Stimulated activated CD4-positive, alpha-beta T cell treated with anti-CD3 and anti-CD28 coated beads, Interleukin-4, amount 100 ng/mL, for 48 hours (primary cell): ENCODE measurements at regions not wholly inside any gene's neighbourhood (a gene's known extent, or its start where the extent isn't known, plus 50 kb on each side); places are given as distances from the start of the nearest gene placed in this dataset.
A peak's percentile ranks its signal among the peaks of the same experiment; 100 is the strongest.

Experiments used
- DNase-seq, 2 donors: peaks; one replicate each; pipeline ENCODE4 v3.0.0-alpha.2; 2020; ENCODE audit warnings: low read depth in 2 of 2

GRCh38 chr12:124504273-124505000, 63.0 kb downstream of the NCOR2 start:
- DNase-seq, result no peak

- DNase-seq, result no peak
Observed at GRCh38 chr12:124503305-124503704, 64.1 kb downstream of the NCOR2 start.

DNA sequence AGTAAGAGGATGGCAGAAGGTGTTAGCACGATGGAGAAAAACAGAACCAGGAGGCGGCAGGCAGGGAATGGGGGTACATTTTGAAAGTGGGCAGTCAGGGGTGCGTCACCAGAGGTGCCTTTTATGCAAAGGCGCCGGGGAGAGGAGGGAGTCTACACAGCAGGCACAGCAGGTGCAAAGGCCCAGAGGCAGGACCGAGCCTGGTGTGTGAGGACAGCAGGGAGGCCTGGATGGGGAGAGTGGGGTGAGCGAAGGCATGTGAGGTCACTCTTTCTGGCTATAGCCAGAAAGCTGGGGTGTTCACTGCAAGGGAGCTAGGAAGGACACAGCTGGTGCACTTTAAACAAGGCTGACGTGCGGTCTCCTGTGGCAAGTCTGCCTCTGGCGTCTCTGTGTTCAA, 65.0 kb downstream of the NCOR2 start:
- no peak for DNase-seq

GRCh38 chr12:124501827-124502226, 65.6 kb downstream of the NCOR2 start:
- no peak for DNase-seq

- DNase-seq, result no peak
Observed at GRCh38 chr12:124501112-124501561, 66.3 kb downstream of the NCOR2 start.

DNA sequence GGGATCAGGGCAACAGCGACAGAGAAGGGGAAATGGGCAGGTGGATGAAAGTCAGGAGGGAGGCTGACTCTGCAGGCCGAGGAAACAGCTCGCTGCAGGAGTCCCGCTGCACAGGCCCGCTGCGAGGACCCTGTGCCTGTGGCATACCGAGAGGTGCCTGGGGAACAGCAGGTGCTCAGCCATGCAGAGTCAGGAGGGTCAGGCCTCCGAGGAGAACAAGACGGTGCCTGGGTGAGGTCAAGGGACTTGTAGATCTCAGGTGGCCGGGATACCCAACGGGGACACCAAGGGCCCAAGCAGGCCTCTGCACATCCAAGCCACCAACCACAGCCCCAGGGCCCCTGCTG, 67.5 kb downstream of the NCOR2 start:
- DNase-seq, result no peak

- no peak for DNase-seq
Observed at GRCh38 chr12:124499190-124499753, 68.1 kb downstream of the NCOR2 start.

DNA sequence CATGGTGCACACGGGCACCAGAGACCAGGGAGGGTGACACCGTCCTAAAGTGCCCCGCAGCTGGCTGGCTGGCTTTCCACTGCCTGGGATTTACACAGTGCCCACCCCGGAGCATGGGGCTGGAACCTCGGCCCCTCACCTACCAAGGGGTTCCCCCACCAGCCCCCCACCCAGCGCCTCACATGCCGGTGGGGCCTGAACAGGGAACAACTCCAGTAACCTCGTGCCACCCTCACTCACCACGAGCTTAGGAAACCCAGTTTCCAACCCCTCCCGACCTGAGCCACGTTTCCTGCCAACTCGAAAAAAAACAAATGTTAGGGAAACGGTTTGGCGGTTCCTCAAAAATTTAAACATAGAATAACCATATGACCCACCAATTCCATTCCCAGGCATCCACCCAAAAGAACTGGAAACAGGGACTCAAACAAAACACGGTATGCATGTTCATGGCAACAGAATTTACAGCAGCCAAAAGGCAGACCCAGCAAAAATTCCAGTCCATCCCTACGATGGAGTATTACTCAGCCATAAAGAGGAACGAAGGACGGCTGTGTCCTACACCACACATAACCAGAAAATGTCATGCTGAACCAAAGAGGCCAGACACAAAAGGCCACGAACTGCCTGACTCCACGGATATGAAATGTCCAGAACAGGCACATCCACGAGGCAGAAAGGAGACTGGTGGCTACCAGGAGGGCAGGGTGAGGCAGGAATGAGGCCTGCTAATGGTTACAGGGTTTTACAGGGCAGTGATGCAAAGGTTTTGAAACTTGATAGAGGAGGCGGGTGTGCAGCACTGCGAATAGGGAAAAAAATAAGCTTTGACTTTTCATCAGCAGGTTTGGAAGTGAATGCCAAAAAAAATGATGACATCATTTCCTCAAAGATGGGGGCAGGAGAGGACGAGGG, 68.9 kb downstream of the NCOR2 start:
- DNase-seq, result no peak

- DNase-seq, result no peak
Observed at GRCh38 chr12:124497658-124498057, 69.8 kb downstream of the NCOR2 start.

DNA sequence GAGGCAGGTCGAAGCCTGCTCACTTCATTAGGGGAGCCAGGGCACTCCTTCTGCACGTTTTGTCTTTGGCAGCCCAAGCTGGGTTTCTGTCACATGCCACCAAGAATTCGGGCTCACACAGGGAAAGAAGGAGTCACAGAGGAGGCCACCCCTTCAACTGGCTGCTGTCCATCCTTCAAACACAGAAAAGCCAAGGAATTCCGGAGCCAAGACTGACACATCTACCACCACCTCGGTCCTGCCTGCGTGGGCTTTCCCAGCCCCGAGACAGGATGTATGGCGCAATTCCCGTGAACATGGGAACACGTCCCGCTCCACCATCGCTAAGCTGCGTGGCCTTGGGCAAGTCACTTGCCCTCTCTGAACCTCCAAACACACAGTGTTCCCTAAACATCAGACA, 70.4 kb downstream of the NCOR2 start:
- DNase-seq, result no peak

- no peak for DNase-seq
Observed at GRCh38 chr12:124496584-124496983, 70.8 kb downstream of the NCOR2 start.

DNA sequence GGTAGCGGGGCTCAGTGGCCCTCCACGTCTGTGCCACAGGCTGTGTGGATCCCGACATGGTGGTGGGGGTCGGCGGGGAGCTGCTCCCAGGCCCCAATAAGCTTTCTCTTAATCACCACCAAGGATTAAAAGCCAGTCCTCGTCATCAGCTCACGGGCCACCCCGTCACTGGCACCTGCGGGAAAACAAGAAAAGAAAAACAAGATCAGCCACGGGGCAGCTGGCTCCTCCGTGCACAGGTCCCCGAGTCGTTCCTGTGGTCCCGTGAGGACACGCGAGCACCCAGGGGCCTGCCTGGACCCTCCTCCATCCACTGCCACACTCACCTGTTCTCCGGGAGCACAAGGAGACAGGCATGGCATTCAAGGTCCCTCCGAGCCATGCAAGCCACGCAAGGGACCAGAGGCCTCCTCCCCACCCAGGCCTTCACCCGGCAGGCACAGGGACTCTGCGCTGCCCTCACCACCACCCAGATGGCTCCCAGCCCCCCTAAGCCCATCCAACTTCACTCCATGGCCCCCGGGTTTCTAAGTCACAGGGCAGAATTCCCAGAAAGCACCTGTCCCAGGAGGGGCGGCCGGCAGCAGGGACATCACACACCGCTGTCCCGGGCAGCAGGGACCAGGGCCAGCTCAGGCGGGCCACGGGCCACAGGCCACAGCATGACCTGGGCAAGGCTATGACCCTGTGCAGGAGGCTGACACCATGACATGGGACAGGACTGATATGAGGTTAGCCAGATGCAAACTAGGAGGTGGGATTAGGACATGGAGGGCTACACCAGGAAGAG, 72.0 kb downstream of the NCOR2 start:
- no peak for DNase-seq

- no peak for DNase-seq
Observed at GRCh38 chr12:124494751-124495129, 72.7 kb downstream of the NCOR2 start.

DNA sequence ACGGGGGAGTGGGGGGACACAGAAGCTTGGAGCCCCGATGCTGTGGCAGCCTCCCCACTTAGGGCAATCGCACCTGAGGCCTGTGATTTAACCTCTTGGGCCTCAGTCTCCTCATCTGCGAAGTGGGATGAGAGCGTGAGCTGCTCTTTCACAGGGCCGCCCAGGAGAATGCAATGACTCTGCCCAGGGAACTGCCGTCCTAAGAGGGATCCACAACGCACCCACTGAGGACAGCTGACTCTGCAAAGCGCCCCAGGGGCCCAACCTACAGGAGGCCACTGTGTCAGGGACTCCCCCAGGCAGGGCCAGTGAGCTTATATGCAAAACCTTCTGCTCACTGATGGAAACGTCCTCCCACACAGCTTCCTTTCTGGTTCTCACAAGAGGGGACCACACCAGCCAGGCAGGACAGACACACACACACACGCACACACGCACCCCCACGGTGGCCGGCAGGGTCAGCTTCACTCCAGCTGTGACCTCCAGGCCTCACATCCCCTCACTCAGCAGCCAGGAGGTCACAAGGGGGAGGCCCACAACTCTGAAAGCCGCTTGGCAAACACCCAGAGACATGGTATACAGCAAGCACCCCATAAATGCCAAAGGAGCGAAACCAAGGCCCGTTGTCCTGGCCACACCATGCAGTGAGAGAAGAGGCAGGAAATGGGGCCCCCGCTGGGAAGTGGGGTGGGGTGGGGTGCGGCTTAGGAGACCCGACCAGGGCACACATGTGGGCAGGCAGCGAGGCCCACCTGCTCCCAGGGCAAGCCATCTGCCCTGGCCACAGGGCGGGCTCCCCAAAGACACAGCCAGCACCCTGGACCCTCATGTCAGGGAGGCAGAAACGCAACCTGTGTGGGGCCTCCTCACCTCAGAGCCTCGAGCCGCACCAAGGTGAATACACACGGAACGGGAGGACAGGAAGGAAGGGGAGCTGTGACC, 73.3 kb downstream of the NCOR2 start:
- peak; percentile 52 to 61 for DNase-seq

GRCh38 chr12:124492879-124493808, 74.3 kb downstream of the NCOR2 start:
- no peak for DNase-seq

- DNase-seq, result no peak
Observed at GRCh38 chr12:124491856-124492420, 75.5 kb downstream of the NCOR2 start.

GRCh38 chr12:124491310-124491709, 76.1 kb downstream of the NCOR2 start:
- no peak for DNase-seq

DNA sequence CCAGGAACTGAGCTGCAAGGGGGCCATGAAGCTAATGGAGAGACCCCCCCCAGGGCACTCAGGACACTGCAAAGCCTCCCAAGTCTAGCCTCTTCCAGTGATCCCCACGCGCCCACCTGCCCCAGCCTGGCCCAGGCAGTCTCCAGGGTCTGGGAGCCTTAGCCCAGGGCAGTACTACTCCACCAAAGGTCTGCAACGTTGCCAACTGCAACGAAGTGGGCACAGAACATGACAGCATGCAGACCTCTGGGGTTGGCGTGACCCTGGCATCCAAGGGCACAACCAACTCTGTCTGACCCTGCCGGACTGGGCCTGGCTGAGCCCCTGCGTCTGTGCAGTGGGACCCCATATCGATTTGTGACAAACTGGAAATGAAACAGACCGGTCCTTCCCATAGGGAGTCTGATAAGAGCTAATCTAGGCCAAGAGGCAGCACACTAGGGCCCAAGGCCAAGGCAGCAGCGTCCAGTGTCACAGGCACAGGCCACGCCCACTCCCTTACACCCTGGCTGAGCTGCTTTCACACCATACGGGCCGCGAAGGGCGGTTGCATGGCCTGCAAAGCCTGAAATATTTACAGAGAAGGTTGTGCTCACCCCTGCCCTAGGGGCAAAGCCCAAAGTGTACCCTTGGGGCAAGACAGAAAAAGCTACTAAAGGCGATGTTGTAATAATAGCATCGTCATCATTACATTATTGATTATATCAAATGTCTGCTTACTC, 76.7 kb downstream of the NCOR2 start:
- no peak for DNase-seq
